Astrocyte (in vitro differentiated cells and primary cell): ENCODE measurements at regions not wholly inside any gene's neighbourhood (a gene's known extent, or its start where the extent isn't known, plus 50 kb on each side); places are given as distances from the start of the nearest gene placed in this dataset.
"Not testable (repeated sequence)": the region's sequence is repeated elsewhere in the genome, so short reads cannot be mapped to it uniquely, and the experiment has no call there.

Experiments used
- EZH2 ChIP-seq: IDR thresholded peaks from 2 replicates; pipeline ENCODE4 v1.6.1; 2012; ENCODE audit warnings: mild to moderate bottlenecking, low read length, inconsistent platforms; ENCODE audit not compliant: insufficient read depth
- TF ChIP-seq, protein P1 (sequence below): IDR thresholded peaks from 2 replicates; pipeline ENCODE4 v1.5.1; 2011; ENCODE audit warnings: low read depth, mild to moderate bottlenecking, inconsistent platforms, low read length, moderate library complexity; ENCODE audit not compliant: insufficient read depth

DNA sequence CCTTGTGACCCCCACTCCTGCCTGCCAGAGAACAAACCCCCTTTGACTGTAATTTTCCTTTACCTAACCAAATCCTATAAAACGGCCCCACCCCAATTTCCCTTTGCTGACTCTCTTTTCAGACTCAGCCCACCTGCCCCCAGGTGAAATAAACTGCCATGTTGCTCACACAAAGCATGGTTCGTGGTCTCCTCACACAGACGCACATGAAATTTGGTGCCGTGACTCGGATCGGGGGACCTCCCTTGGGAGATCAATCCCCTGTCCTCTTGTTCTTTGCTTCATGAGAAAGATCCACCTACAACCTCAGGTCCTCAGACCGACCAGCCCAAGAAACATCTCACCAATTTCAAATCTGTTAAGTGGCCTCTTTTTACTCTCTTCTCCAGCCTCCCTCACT is 179.0 kb downstream of the RASEF start:
- TF ChIP-seq, protein P1, sequence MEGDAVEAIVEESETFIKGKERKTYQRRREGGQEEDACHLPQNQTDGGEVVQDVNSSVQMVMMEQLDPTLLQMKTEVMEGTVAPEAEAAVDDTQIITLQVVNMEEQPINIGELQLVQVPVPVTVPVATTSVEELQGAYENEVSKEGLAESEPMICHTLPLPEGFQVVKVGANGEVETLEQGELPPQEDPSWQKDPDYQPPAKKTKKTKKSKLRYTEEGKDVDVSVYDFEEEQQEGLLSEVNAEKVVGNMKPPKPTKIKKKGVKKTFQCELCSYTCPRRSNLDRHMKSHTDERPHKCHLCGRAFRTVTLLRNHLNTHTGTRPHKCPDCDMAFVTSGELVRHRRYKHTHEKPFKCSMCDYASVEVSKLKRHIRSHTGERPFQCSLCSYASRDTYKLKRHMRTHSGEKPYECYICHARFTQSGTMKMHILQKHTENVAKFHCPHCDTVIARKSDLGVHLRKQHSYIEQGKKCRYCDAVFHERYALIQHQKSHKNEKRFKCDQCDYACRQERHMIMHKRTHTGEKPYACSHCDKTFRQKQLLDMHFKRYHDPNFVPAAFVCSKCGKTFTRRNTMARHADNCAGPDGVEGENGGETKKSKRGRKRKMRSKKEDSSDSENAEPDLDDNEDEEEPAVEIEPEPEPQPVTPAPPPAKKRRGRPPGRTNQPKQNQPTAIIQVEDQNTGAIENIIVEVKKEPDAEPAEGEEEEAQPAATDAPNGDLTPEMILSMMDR = not testable (repeated sequence)
- not testable (repeated sequence) for TF ChIP-seq EZH2
